SK-N-SH (cell line): ENCODE measurements at regions not wholly inside any gene's neighbourhood (a gene's known extent, or its start where the extent isn't known, plus 50 kb on each side); places are given as distances from the start of the nearest gene placed in this dataset.

Experiments used
- CTCF ChIA-PET: fragments of 300-600, 350-600 bp; formaldehyde crosslinking; extraction: SDS; loops from one replicate; lab custom pipeline; 2021; lab: Yijun Ruan, JAX
- POLR2A ChIA-PET: fragments of 350-600 bp; sonication (Branson Sonifier 250); formaldehyde crosslinking; extraction: SDS; loops from one replicate; lab custom pipeline; 2020; ENCODE audit warnings: antibody characterized with exemption, inconsistent platforms; lab: Yijun Ruan, JAX
- DNase-seq: peaks from one replicate; pipeline ENCODE4 v3.0.0; 2012
- H2AFZ ChIP-seq: fragments of 200-600 bp; sonication (generic); 2 replicates; pipeline ENCODE4 v1.8.1; 2016; ENCODE audit warnings: antibody characterized with exemption, mild to moderate bottlenecking, low read depth
- H3F3A ChIP-seq: fragments of 200-600 bp; sonication (generic); replicated peaks from 2 replicates; pipeline ENCODE3; 2016; ENCODE audit warnings: antibody characterized with exemption, mild to moderate bottlenecking; ENCODE audit not compliant: insufficient read depth
- H3K27ac ChIP-seq, 2 experiments: fragments of 200-500 bp in 1 of 2; fragments of 200-600 bp in 1 of 2; sonication (Bioruptor generic) in 1 of 2; sonication (generic), shearing (Covaris generic) in 1 of 2; 2 replicates each; pipeline versions ENCODE4 v1.5.1 to v1.6.1; 2014 to 2016; ENCODE audit warnings: low read depth in 2 of 2, inconsistent platforms in 1 of 2, low read length in 1 of 2, mild to moderate bottlenecking in 1 of 2, mixed read lengths in 1 of 2
- H3K27me3 ChIP-seq: fragments of 200-600 bp; sonication (generic), shearing (Covaris generic); 2 replicates; pipeline ENCODE4 v1.6.1; 2016; ENCODE audit warnings: mixed run types; ENCODE audit not compliant: insufficient read depth
- H3K36me3 ChIP-seq, 2 experiments: fragments of 200-500 bp in 1 of 2; fragments of 200-600 bp in 1 of 2; sonication (Bioruptor generic) in 1 of 2; sonication (generic) in 1 of 2; replicated peaks in 1 of 2; 2 replicates each; pipeline versions ENCODE3 to v1.5.1; 2014 to 2016; ENCODE audit warnings: low read length in 1 of 2, mild to moderate bottlenecking in 1 of 2; ENCODE audit not compliant: insufficient read depth in 2 of 2, control insufficient read depth in 1 of 2
- H3K4me1 ChIP-seq, 2 experiments: fragments of 200-500 bp in 1 of 2; fragments of 200-600 bp in 1 of 2; sonication (Bioruptor generic) in 1 of 2; sonication (generic), shearing (Covaris generic) in 1 of 2; 2 replicates each; pipeline versions ENCODE4 v1.5.1 to v1.6.1; 2014 to 2016; ENCODE audit warnings: low read depth in 1 of 2, low read length in 1 of 2, mixed run types in 1 of 2; ENCODE audit not compliant: insufficient read depth in 2 of 2, control insufficient read depth in 1 of 2
- H3K4me2 ChIP-seq: fragments of 200-600 bp; sonication (generic), shearing (Covaris generic); 2 replicates; pipeline ENCODE4 v1.6.1; 2017; ENCODE audit warnings: mixed run types
- H3K4me3 ChIP-seq, 2 experiments: fragments of 200-500 bp in 1 of 2; fragments of 200-600 bp in 1 of 2; sonication (Bioruptor generic) in 1 of 2; sonication (generic), shearing (Covaris generic) in 1 of 2; 2 replicates each; pipeline versions ENCODE4 v1.5.1 to v1.8.1; 2014 to 2016; ENCODE audit warnings: low read depth in 2 of 2, inconsistent platforms in 1 of 2, low read length in 1 of 2, mild to moderate bottlenecking in 1 of 2, mixed read lengths in 1 of 2, moderate library complexity in 1 of 2
- H3K79me2 ChIP-seq: fragments of 200-600 bp; sonication (generic); 2 replicates; pipeline ENCODE4 v1.8.1; 2017; ENCODE audit warnings: mild to moderate bottlenecking; ENCODE audit not compliant: insufficient read depth
- H3K9ac ChIP-seq: fragments of 200-600 bp; sonication (generic); 2 replicates; pipeline ENCODE4 v1.6.1; 2017; ENCODE audit warnings: mixed run types
- H3K9me2 ChIP-seq: fragments of 200-600 bp; sonication (generic); 2 replicates; pipeline ENCODE4 v1.6.1; 2017; ENCODE audit warnings: mixed run types
- H3K9me3 ChIP-seq: fragments of 200-600 bp; sonication (generic); 2 replicates; pipeline ENCODE4 v1.6.1; 2017; ENCODE audit warnings: mixed run types, mild to moderate bottlenecking, moderate library complexity
- H4K20me1 ChIP-seq: fragments of 200-600 bp; sonication (generic); 2 replicates; pipeline ENCODE4 v1.6.1; 2017; ENCODE audit warnings: mild to moderate bottlenecking, mixed run types; ENCODE audit not compliant: insufficient read depth
- ELF1 ChIP-seq: IDR thresholded peaks from 2 replicates; pipeline ENCODE4 v1.4.0; 2012
- EZH2phosphoT487 ChIP-seq: fragments of 200-600 bp; sonication (generic); IDR thresholded peaks from 2 replicates; pipeline ENCODE4 v1.6.1; 2017; ENCODE audit warnings: low read depth, mixed run types, mild to moderate bottlenecking, antibody characterized with exemption, moderate library complexity, borderline replicate concordance
- FOXM1 ChIP-seq: IDR thresholded peaks from 2 replicates; pipeline ENCODE4 v1.4.0; 2012; ENCODE audit warnings: low read depth, mild to moderate bottlenecking
- JUND ChIP-seq: IDR thresholded peaks from 2 replicates; pipeline ENCODE4 v1.4.0; 2012
- MXI1 ChIP-seq: IDR thresholded peaks from 2 replicates; pipeline ENCODE4 v1.6.1; 2012; ENCODE audit warnings: mild to moderate bottlenecking, low read depth, low read length, improper control_type of control experiment
- POLR2AphosphoS5 ChIP-seq: IDR thresholded peaks from 2 replicates; pipeline ENCODE4 v1.6.1; 2012; ENCODE audit warnings: low read depth, low read length
- SIN3A ChIP-seq: IDR thresholded peaks from 2 replicates; pipeline ENCODE4 v1.6.1; 2012; ENCODE audit warnings: low read depth, mild to moderate bottlenecking, low read length, moderate library complexity, borderline replicate concordance
- TAF1 ChIP-seq: IDR thresholded peaks from 2 replicates; pipeline ENCODE4 v1.6.1; 2012; ENCODE audit warnings: low read depth, mild to moderate bottlenecking, low read length, moderate library complexity, borderline replicate concordance
- TEAD4 ChIP-seq: IDR thresholded peaks from 2 replicates; pipeline ENCODE4 v1.4.0; 2012; ENCODE audit warnings: mild to moderate bottlenecking, borderline replicate concordance; ENCODE audit not compliant: insufficient read depth
- YY1 ChIP-seq: IDR thresholded peaks from 2 replicates; pipeline ENCODE4 v1.4.0; 2012; ENCODE audit warnings: low read depth, mild to moderate bottlenecking
- WGBS: methylation state at CpG from one replicate; pipeline ENCODE4 v1.1.6; 2017; ENCODE audit warnings: low lambda C conversion rate; 5-methylcytosine and 5-hydroxymethylcytosine counted together
- TF ChIP-seq, protein P1 (sequence below): fragments of 200-600 bp; sonication (generic); IDR thresholded peaks from 2 replicates; pipeline ENCODE4 v1.6.1; 2017; ENCODE audit warnings: antibody characterized with exemption, mild to moderate bottlenecking, moderate library complexity
- TF ChIP-seq, protein P2 (sequence below): fragments of 150-350 bp; IDR thresholded peaks from 2 replicates; pipeline ENCODE4 v1.6.1; 2016; ENCODE audit warnings: mild to moderate bottlenecking, low read depth, low read length
- TF ChIP-seq, protein P3 (sequence below): IDR thresholded peaks from 2 replicates; pipeline ENCODE4 v1.4.0; 2012; ENCODE audit warnings: low read depth, borderline replicate concordance
- TF ChIP-seq, protein P4 (sequence below): IDR thresholded peaks from 2 replicates; pipeline ENCODE4 v1.4.0; 2012; ENCODE audit warnings: low read depth, borderline replicate concordance
- TF ChIP-seq, protein P5 (sequence below): fragments of 150-350 bp; IDR thresholded peaks from 2 replicates; pipeline ENCODE4 v1.6.1; 2017; ENCODE audit warnings: antibody characterized with exemption, low read length, low read depth, borderline replicate concordance
- TF ChIP-seq, protein P6 (sequence below): IDR thresholded peaks from 2 replicates; pipeline ENCODE4 v1.4.0; 2012; ENCODE audit warnings: low read depth

DNA sequence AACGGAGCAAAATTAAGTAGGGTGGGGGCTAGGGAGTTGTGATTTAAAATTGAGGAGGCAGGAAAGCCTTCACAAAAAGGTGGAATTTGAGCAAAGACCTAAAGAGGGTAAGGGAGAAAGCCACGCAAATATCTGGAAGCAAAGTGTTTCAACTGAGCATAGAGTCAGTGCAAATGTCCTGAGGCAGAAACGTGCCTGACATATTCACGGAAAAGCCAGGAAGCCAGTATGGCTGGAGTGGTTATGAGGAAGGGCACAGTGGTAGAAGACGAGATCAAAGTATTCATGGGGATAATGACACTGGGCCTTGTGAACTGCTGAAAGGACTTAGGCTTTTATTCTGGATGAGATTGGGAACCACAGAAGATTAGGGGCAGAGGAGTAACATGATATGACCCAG, 268.4 kb downstream of the MAN2A1 start:
- H3K4me2 ChIP-seq = no peak overlapping the region
- TF ChIP-seq, protein P1, sequence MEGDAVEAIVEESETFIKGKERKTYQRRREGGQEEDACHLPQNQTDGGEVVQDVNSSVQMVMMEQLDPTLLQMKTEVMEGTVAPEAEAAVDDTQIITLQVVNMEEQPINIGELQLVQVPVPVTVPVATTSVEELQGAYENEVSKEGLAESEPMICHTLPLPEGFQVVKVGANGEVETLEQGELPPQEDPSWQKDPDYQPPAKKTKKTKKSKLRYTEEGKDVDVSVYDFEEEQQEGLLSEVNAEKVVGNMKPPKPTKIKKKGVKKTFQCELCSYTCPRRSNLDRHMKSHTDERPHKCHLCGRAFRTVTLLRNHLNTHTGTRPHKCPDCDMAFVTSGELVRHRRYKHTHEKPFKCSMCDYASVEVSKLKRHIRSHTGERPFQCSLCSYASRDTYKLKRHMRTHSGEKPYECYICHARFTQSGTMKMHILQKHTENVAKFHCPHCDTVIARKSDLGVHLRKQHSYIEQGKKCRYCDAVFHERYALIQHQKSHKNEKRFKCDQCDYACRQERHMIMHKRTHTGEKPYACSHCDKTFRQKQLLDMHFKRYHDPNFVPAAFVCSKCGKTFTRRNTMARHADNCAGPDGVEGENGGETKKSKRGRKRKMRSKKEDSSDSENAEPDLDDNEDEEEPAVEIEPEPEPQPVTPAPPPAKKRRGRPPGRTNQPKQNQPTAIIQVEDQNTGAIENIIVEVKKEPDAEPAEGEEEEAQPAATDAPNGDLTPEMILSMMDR = no peak
- TF ChIP-seq SIN3A (no peak), YY1 (no peak), MXI1 (no peak), TAF1 (no peak), FOXM1 (no peak), POLR2AphosphoS5 (no peak), JUND (no peak), TEAD4 (no peak), ELF1 (no peak), EZH2phosphoT487 (no peak)
- TF ChIP-seq, protein P2, sequence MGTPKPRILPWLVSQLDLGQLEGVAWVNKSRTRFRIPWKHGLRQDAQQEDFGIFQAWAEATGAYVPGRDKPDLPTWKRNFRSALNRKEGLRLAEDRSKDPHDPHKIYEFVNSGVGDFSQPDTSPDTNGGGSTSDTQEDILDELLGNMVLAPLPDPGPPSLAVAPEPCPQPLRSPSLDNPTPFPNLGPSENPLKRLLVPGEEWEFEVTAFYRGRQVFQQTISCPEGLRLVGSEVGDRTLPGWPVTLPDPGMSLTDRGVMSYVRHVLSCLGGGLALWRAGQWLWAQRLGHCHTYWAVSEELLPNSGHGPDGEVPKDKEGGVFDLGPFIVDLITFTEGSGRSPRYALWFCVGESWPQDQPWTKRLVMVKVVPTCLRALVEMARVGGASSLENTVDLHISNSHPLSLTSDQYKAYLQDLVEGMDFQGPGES = no peak
- TF ChIP-seq, protein P3, sequence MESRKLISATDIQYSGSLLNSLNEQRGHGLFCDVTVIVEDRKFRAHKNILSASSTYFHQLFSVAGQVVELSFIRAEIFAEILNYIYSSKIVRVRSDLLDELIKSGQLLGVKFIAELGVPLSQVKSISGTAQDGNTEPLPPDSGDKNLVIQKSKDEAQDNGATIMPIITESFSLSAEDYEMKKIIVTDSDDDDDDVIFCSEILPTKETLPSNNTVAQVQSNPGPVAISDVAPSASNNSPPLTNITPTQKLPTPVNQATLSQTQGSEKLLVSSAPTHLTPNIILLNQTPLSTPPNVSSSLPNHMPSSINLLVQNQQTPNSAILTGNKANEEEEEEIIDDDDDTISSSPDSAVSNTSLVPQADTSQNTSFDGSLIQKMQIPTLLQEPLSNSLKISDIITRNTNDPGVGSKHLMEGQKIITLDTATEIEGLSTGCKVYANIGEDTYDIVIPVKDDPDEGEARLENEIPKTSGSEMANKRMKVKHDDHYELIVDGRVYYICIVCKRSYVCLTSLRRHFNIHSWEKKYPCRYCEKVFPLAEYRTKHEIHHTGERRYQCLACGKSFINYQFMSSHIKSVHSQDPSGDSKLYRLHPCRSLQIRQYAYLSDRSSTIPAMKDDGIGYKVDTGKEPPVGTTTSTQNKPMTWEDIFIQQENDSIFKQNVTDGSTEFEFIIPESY = no peak
- TF ChIP-seq, protein P4, sequence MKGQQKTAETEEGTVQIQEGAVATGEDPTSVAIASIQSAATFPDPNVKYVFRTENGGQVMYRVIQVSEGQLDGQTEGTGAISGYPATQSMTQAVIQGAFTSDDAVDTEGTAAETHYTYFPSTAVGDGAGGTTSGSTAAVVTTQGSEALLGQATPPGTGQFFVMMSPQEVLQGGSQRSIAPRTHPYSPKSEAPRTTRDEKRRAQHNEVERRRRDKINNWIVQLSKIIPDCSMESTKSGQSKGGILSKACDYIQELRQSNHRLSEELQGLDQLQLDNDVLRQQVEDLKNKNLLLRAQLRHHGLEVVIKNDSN = no peak
- TF ChIP-seq, protein P5, sequence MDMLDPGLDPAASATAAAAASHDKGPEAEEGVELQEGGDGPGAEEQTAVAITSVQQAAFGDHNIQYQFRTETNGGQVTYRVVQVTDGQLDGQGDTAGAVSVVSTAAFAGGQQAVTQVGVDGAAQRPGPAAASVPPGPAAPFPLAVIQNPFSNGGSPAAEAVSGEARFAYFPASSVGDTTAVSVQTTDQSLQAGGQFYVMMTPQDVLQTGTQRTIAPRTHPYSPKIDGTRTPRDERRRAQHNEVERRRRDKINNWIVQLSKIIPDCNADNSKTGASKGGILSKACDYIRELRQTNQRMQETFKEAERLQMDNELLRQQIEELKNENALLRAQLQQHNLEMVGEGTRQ = no peak
- TF ChIP-seq, protein P6, sequence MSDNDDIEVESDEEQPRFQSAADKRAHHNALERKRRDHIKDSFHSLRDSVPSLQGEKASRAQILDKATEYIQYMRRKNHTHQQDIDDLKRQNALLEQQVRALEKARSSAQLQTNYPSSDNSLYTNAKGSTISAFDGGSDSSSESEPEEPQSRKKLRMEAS = no peak
- 76% methylated on average over 5 of the region's 5 CpGs for WGBS
- H3K9me2 ChIP-seq = no peaks in the 10 kb centered on the region
- no peaks in the 10 kb centered on the region for H4K20me1 ChIP-seq
- H2AFZ ChIP-seq = no peak overlapping the region
- DNase-seq = no peak
- H3K79me2 ChIP-seq = no peaks in the 10 kb centered on the region
- no peaks in the 10 kb centered on the region for H3K9me3 ChIP-seq
- ChIA-PET POLR2A (no interaction called here), CTCF (interaction anchor here (1.0 kb wide), 1 partner anchor 45 kb away, joined by 3 read pairs; no protein-coding TSS in a partner anchor)
- H3K27me3 ChIP-seq = no peaks in the 10 kb centered on the region
- no peak overlapping the region for H3K9ac ChIP-seq
- H3K27ac ChIP-seq = no peak overlapping the region
- H3F3A ChIP-seq = no peaks in the 10 kb centered on the region
- H3K4me3 ChIP-seq = no peak overlapping the region
- H3K36me3 ChIP-seq = no peaks in the 10 kb centered on the region
- peaks cover 0 to 2% of the 10 kb centered on the region in 2 experiments; a peak in 2 of 4 replicates for H3K4me1 ChIP-seq
